PC-9 (cell line): ENCODE measurements at regions not wholly inside any gene's neighbourhood (a gene's known extent, or its start where the extent isn't known, plus 50 kb on each side); places are given as distances from the start of the nearest gene placed in this dataset.

Source experiments
- CTCF ChIP-seq: fragments of 200-600 bp; sonication (generic); conservative IDR thresholded peaks from 2 replicates; pipeline ENCODE4 v1.6.1; 2017; ENCODE audit warnings: mixed run types, antibody characterized with exemption, mild to moderate bottlenecking, moderate library complexity
- EZH2 ChIP-seq: fragments of 200-600 bp; sonication (generic); IDR thresholded peaks from 2 replicates; pipeline ENCODE4 v1.8.0; 2017; ENCODE audit warnings: antibody characterized with exemption, low read depth

- TF ChIP-seq CTCF: no peak
- no peak for TF ChIP-seq EZH2
Measured at GRCh38 chr6:164321297-164321696, 906.8 kb downstream of the QKI start.
